WTC11 (cell line): ENCODE measurements at regions not wholly inside any gene's neighbourhood (a gene's known extent, or its start where the extent isn't known, plus 50 kb on each side); places are given as distances from the start of the nearest gene placed in this dataset.

Experiments
- CBFB ChIP-seq: sonication (generic); formaldehyde crosslinking; IDR thresholded peaks from 2 replicates; pipeline ENCODE4 v1.8.1; 2022; ENCODE audit warnings: mild to moderate bottlenecking, low read depth, missing genetic modification reagents
- FOXJ3 ChIP-seq: sonication (generic); formaldehyde crosslinking; IDR thresholded peaks from 2 replicates; pipeline ENCODE4 v1.9.0; 2021; ENCODE audit warnings: missing genetic modification reagents, mild to moderate bottlenecking, borderline replicate concordance
- FOXP1 ChIP-seq: sonication (generic); formaldehyde crosslinking; IDR thresholded peaks from 2 replicates; pipeline ENCODE4 v1.8.0; 2022; ENCODE audit warnings: missing genetic modification reagents, mild to moderate bottlenecking, moderate library complexity, borderline replicate concordance
- IRF2 ChIP-seq: sonication (generic); formaldehyde crosslinking; IDR thresholded peaks from 2 replicates; pipeline ENCODE4 v1.8.0; 2022; ENCODE audit warnings: low read depth, missing genetic modification reagents, borderline replicate concordance
- JUN ChIP-seq: sonication (generic); formaldehyde crosslinking; IDR thresholded peaks from 2 replicates; pipeline ENCODE4 v1.8.0; 2023; ENCODE audit warnings: mild to moderate bottlenecking, missing genetic modification reagents
- SP1 ChIP-seq: sonication (generic); formaldehyde crosslinking; conservative IDR thresholded peaks from 2 replicates; pipeline ENCODE4 v1.8.1; 2022; ENCODE audit warnings: missing genetic modification reagents
- TF ChIP-seq, protein P1 (sequence below): fragments of 200-600 bp; IDR thresholded peaks from 2 replicates; pipeline ENCODE4 v1.8.0; 2022; ENCODE audit warnings: antibody characterized with exemption
- TF ChIP-seq, protein P2 (sequence below): sonication (generic); formaldehyde crosslinking; IDR thresholded peaks from 2 replicates; pipeline ENCODE4 v1.8.1; 2022; ENCODE audit warnings: mild to moderate bottlenecking, missing genetic modification reagents, moderate library complexity, borderline replicate concordance
- TF ChIP-seq, protein P3 (sequence below): sonication (generic); formaldehyde crosslinking; IDR thresholded peaks from 2 replicates; pipeline ENCODE4 v1.8.0; 2023; ENCODE audit warnings: missing genetic modification reagents, mild to moderate bottlenecking, borderline replicate concordance
- TF ChIP-seq, protein P4 (sequence below): sonication (generic); formaldehyde crosslinking; IDR thresholded peaks from 2 replicates; pipeline ENCODE4 v1.8.0; 2022; ENCODE audit warnings: mild to moderate bottlenecking, missing genetic modification reagents
- TF ChIP-seq, protein P5 (sequence below): sonication (generic); formaldehyde crosslinking; IDR thresholded peaks from 2 replicates; pipeline ENCODE4 v1.8.1; 2022; ENCODE audit warnings: low read depth, missing genetic modification reagents, borderline replicate concordance
- TF ChIP-seq, protein P6 (sequence below): sonication (generic); formaldehyde crosslinking; IDR thresholded peaks from 2 replicates; pipeline ENCODE4 v1.8.1; 2023; ENCODE audit warnings: mild to moderate bottlenecking, missing genetic modification reagents, moderate library complexity
- TF ChIP-seq, protein P7 (sequence below): sonication (generic); formaldehyde crosslinking; IDR thresholded peaks from 2 replicates; pipeline ENCODE4 v1.8.1; 2023; ENCODE audit warnings: mild to moderate bottlenecking, missing genetic modification reagents

DNA sequence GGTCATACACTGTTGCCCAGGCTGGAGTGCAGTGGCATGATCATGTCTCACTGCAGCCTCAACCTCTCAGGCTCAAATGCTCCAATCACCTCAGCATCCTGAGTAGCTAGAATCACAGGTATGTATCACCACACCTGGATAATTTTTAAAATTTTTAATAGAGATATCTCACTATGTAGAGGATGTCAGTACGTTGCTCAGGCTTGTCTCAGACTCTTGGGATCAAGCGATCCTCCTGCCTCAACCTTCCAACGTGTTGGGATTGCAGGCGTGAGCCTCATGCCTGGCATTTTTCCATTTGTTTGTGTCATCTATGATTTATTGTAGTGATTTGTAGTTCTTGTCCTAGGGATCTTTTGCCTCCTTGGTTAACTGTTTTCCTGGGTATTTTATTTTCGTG, 985.2 kb upstream of the B3GALT2 start:
- TF ChIP-seq, protein P1, sequence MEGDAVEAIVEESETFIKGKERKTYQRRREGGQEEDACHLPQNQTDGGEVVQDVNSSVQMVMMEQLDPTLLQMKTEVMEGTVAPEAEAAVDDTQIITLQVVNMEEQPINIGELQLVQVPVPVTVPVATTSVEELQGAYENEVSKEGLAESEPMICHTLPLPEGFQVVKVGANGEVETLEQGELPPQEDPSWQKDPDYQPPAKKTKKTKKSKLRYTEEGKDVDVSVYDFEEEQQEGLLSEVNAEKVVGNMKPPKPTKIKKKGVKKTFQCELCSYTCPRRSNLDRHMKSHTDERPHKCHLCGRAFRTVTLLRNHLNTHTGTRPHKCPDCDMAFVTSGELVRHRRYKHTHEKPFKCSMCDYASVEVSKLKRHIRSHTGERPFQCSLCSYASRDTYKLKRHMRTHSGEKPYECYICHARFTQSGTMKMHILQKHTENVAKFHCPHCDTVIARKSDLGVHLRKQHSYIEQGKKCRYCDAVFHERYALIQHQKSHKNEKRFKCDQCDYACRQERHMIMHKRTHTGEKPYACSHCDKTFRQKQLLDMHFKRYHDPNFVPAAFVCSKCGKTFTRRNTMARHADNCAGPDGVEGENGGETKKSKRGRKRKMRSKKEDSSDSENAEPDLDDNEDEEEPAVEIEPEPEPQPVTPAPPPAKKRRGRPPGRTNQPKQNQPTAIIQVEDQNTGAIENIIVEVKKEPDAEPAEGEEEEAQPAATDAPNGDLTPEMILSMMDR: no peak
- no peak for TF ChIP-seq FOXP1 (CRISPR knock-in tag)
- no peak for TF ChIP-seq JUN (CRISPR knock-in tag)
- TF ChIP-seq IRF2 (CRISPR knock-in tag): no peak
- no peak for TF ChIP-seq CBFB (CRISPR knock-in tag)
- TF ChIP-seq SP1 (CRISPR knock-in tag): no peak
- TF ChIP-seq, protein P2, sequence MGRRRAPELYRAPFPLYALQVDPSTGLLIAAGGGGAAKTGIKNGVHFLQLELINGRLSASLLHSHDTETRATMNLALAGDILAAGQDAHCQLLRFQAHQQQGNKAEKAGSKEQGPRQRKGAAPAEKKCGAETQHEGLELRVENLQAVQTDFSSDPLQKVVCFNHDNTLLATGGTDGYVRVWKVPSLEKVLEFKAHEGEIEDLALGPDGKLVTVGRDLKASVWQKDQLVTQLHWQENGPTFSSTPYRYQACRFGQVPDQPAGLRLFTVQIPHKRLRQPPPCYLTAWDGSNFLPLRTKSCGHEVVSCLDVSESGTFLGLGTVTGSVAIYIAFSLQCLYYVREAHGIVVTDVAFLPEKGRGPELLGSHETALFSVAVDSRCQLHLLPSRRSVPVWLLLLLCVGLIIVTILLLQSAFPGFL: no peak
- no peak for TF ChIP-seq FOXJ3 (CRISPR knock-in tag)
- TF ChIP-seq, protein P3, sequence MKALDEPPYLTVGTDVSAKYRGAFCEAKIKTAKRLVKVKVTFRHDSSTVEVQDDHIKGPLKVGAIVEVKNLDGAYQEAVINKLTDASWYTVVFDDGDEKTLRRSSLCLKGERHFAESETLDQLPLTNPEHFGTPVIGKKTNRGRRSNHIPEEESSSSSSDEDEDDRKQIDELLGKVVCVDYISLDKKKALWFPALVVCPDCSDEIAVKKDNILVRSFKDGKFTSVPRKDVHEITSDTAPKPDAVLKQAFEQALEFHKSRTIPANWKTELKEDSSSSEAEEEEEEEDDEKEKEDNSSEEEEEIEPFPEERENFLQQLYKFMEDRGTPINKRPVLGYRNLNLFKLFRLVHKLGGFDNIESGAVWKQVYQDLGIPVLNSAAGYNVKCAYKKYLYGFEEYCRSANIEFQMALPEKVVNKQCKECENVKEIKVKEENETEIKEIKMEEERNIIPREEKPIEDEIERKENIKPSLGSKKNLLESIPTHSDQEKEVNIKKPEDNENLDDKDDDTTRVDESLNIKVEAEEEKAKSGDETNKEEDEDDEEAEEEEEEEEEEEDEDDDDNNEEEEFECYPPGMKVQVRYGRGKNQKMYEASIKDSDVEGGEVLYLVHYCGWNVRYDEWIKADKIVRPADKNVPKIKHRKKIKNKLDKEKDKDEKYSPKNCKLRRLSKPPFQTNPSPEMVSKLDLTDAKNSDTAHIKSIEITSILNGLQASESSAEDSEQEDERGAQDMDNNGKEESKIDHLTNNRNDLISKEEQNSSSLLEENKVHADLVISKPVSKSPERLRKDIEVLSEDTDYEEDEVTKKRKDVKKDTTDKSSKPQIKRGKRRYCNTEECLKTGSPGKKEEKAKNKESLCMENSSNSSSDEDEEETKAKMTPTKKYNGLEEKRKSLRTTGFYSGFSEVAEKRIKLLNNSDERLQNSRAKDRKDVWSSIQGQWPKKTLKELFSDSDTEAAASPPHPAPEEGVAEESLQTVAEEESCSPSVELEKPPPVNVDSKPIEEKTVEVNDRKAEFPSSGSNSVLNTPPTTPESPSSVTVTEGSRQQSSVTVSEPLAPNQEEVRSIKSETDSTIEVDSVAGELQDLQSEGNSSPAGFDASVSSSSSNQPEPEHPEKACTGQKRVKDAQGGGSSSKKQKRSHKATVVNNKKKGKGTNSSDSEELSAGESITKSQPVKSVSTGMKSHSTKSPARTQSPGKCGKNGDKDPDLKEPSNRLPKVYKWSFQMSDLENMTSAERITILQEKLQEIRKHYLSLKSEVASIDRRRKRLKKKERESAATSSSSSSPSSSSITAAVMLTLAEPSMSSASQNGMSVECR: no peak
- TF ChIP-seq, protein P4, sequence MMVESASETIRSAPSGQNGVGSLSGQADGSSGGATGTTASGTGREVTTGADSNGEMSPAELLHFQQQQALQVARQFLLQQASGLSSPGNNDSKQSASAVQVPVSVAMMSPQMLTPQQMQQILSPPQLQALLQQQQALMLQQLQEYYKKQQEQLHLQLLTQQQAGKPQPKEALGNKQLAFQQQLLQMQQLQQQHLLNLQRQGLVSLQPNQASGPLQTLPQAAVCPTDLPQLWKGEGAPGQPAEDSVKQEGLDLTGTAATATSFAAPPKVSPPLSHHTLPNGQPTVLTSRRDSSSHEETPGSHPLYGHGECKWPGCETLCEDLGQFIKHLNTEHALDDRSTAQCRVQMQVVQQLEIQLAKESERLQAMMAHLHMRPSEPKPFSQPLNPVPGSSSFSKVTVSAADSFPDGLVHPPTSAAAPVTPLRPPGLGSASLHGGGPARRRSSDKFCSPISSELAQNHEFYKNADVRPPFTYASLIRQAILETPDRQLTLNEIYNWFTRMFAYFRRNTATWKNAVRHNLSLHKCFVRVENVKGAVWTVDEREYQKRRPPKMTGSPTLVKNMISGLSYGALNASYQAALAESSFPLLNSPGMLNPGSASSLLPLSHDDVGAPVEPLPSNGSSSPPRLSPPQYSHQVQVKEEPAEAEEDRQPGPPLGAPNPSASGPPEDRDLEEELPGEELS: no peak
- TF ChIP-seq, protein P5, sequence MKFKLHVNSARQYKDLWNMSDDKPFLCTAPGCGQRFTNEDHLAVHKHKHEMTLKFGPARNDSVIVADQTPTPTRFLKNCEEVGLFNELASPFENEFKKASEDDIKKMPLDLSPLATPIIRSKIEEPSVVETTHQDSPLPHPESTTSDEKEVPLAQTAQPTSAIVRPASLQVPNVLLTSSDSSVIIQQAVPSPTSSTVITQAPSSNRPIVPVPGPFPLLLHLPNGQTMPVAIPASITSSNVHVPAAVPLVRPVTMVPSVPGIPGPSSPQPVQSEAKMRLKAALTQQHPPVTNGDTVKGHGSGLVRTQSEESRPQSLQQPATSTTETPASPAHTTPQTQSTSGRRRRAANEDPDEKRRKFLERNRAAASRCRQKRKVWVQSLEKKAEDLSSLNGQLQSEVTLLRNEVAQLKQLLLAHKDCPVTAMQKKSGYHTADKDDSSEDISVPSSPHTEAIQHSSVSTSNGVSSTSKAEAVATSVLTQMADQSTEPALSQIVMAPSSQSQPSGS: no peak
- TF ChIP-seq, protein P6, sequence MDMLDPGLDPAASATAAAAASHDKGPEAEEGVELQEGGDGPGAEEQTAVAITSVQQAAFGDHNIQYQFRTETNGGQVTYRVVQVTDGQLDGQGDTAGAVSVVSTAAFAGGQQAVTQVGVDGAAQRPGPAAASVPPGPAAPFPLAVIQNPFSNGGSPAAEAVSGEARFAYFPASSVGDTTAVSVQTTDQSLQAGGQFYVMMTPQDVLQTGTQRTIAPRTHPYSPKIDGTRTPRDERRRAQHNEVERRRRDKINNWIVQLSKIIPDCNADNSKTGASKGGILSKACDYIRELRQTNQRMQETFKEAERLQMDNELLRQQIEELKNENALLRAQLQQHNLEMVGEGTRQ (CRISPR knock-in tag): no peak
- TF ChIP-seq, protein P7, sequence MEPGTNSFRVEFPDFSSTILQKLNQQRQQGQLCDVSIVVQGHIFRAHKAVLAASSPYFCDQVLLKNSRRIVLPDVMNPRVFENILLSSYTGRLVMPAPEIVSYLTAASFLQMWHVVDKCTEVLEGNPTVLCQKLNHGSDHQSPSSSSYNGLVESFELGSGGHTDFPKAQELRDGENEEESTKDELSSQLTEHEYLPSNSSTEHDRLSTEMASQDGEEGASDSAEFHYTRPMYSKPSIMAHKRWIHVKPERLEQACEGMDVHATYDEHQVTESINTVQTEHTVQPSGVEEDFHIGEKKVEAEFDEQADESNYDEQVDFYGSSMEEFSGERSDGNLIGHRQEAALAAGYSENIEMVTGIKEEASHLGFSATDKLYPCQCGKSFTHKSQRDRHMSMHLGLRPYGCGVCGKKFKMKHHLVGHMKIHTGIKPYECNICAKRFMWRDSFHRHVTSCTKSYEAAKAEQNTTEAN (CRISPR knock-in tag): no peak
